ENCODE measurements at regions not wholly inside any gene's neighbourhood (a gene's known extent, or its start where the extent isn't known, plus 50 kb on each side); places are given as distances from the start of the nearest gene placed in this dataset.

GRCh38 chr5:73278693-73279092 lies 105.7 kb downstream of the TMEM174 start:
- TF ChIP-seq CTCF (IDR thresholded peaks at IDR 0.05; ENCODE audit: borderline replicate concordance, control extremely low read depth, extremely low read depth, insufficient read depth, missing control alignments) = no peak
- in situ Hi-C loops (cut with MboI; ENCODE audit: low sequenced_read_pairs, unreplicated experiment) = no loop called here
- DNase-seq (ENCODE audit: low spot score) = no peak

GRCh38 chr5:73274881-73275663 lies 102.1 kb downstream of the TMEM174 start:
- in situ Hi-C loops (cut with MboI; ENCODE audit: low sequenced_read_pairs, unreplicated experiment) = no loop called here
- TF ChIP-seq CTCF (IDR thresholded peaks at IDR 0.05; ENCODE audit: borderline replicate concordance, control extremely low read depth, extremely low read depth, insufficient read depth, missing control alignments) = no peak
- no peak for DNase-seq (ENCODE audit: low spot score)

- in situ Hi-C loops (cut with MboI; ENCODE audit: low sequenced_read_pairs, unreplicated experiment) = no loop called here
- DNase-seq (ENCODE audit: low spot score) = no peak
- TF ChIP-seq CTCF (IDR thresholded peaks at IDR 0.05; ENCODE audit: borderline replicate concordance, control extremely low read depth, extremely low read depth, insufficient read depth, missing control alignments) = no peak
Observed at GRCh38 chr5:73274121-73274520, 101.1 kb downstream of the TMEM174 start.

GRCh38 chr5:73273379-73274050 lies 100.5 kb downstream of the TMEM174 start:
- DNase-seq (ENCODE audit: low spot score) = no peak
- TF ChIP-seq CTCF (IDR thresholded peaks at IDR 0.05; ENCODE audit: borderline replicate concordance, control extremely low read depth, extremely low read depth, insufficient read depth, missing control alignments) = no peak
- in situ Hi-C loops (cut with MboI; ENCODE audit: low sequenced_read_pairs, unreplicated experiment) = no loop called here

- TF ChIP-seq CTCF (IDR thresholded peaks at IDR 0.05; ENCODE audit: borderline replicate concordance, control extremely low read depth, extremely low read depth, insufficient read depth, missing control alignments) = no peak
- no peak for DNase-seq (ENCODE audit: low spot score)
- in situ Hi-C loops (cut with MboI; ENCODE audit: low sequenced_read_pairs, unreplicated experiment) = no loop called here
Observed at GRCh38 chr5:73272351-73272750, 99.4 kb downstream of the TMEM174 start.

GRCh38 chr5:73268826-73269225 lies 95.8 kb downstream of the TMEM174 start:
- no peak for TF ChIP-seq CTCF (IDR thresholded peaks at IDR 0.05; ENCODE audit: borderline replicate concordance, control extremely low read depth, extremely low read depth, insufficient read depth, missing control alignments)
- in situ Hi-C loops (cut with MboI; ENCODE audit: low sequenced_read_pairs, unreplicated experiment) = no loop called here
- no peak for DNase-seq (ENCODE audit: low spot score)

Measured in GM13976 (cell line).